HCT116 (cell line): ENCODE measurements at regions not wholly inside any gene's neighbourhood (a gene's known extent, or its start where the extent isn't known, plus 50 kb on each side); places are given as distances from the start of the nearest gene placed in this dataset.

Experiments used
- ATAC-seq: fragments of 200-7000 bp; cut with Tn5 transposase; 2 replicates; pipeline ENCODE4 v1.9.1; 2020; ENCODE audit warnings: mild to moderate bottlenecking, moderate library complexity
- BruUV-seq: library from RNA; stranded (reverse); fragments of 400-500 nt; replicated peaks from 2 replicates; lab custom pipeline; 2021; lab: Mats Ljungman, UMichigan
- CTCF ChIA-PET: fragments of 300-600 bp; sonication (Branson Sonifier 250); formaldehyde crosslinking; loops from one replicate; lab custom pipeline; 2021; ENCODE audit warnings: antibody characterized with exemption; lab: Charles Lee
- POLR2A ChIA-PET: fragments of 300-600, 350-600 bp; sonication (Branson Sonifier 250); formaldehyde crosslinking; loops from one replicate; lab custom pipeline; 2021; ENCODE audit warnings: antibody characterized with exemption; lab: Charles Lee
- RAD21 ChIA-PET, 2 experiments: fragments of 300-600 bp; sonication (Branson Sonifier 250); formaldehyde crosslinking; loops; one replicate each; lab custom pipeline; 2023; ENCODE audit warnings: low total read pairs in 2 of 2; ENCODE audit not compliant: uncharacterized antibody in 2 of 2, unreplicated experiment in 2 of 2, low non-redundant PET in 1 of 2; lab: Charles Lee
- DNase-seq: peaks from one replicate; pipeline ENCODE4 v3.0.0-alpha.2; 2010; ENCODE audit warnings: low read depth, low spot score
- H2AFZ ChIP-seq: fragments of 200-600 bp; shearing (Covaris generic), sonication (generic); 2 replicates; pipeline ENCODE4 v1.6.1; 2017; ENCODE audit warnings: low read depth, mixed run types, mixed read lengths, antibody characterized with exemption, low read length; ENCODE audit not compliant: poor library complexity, severe bottlenecking
- H3K27ac ChIP-seq: 2 replicates; pipeline ENCODE4 v1.5.1; 2012; ENCODE audit warnings: low read depth, low read length
- H3K27me3 ChIP-seq: fragments of 200-600 bp; sonication (generic); 2 replicates; pipeline ENCODE4 v1.6.1; 2016; ENCODE audit warnings: mixed run types, low read length, mixed read lengths; ENCODE audit not compliant: insufficient read depth
- H3K36me3 ChIP-seq, 2 experiments: fragments of 200-500 bp in 1 of 2; fragments of 200-600 bp in 1 of 2; sonication (Bioruptor generic) in 1 of 2; sonication (generic) in 1 of 2; 2 replicates each; pipeline versions ENCODE4 v1.5.1 to v1.6.1; 2014 to 2016; ENCODE audit warnings: low read length in 2 of 2, inconsistent platforms in 1 of 2, mixed read lengths in 1 of 2, mixed run types in 1 of 2; ENCODE audit not compliant: insufficient read depth in 2 of 2, control insufficient read depth in 1 of 2
- H3K4me1 ChIP-seq, 2 experiments: fragments of 200-600 bp in 1 of 2; sonication (generic) in 1 of 2; 2 replicates each; pipeline versions ENCODE4 v1.5.1 to v1.6.1; 2012 to 2017; ENCODE audit warnings: low read length in 2 of 2, inconsistent platforms in 1 of 2, mild to moderate bottlenecking in 1 of 2, mixed read lengths in 1 of 2, mixed run types in 1 of 2, moderate library complexity in 1 of 2; ENCODE audit not compliant: insufficient read depth in 2 of 2, control insufficient read depth in 1 of 2
- H3K4me2 ChIP-seq: fragments of 200-600 bp; sonication (generic); 2 replicates; pipeline ENCODE4 v1.6.1; 2017; ENCODE audit warnings: mixed run types, low read length, mixed read lengths
- H3K4me3 ChIP-seq, 2 experiments: fragments of 200-600 bp in 1 of 2; sonication (generic) in 1 of 2; replicated peaks in 1 of 2; 2 replicates each; pipeline ENCODE4 v1.5.1; 2011 to 2016; ENCODE audit warnings: low read length in 2 of 2, control low read depth in 1 of 2, low read depth in 1 of 2, mild to moderate bottlenecking in 1 of 2, mixed read lengths in 1 of 2, mixed run types in 1 of 2
- H3K79me2 ChIP-seq: fragments of 200-600 bp; sonication (generic); 2 replicates; pipeline ENCODE4 v1.6.1; 2017; ENCODE audit warnings: mild to moderate bottlenecking, mixed run types, low read length, moderate library complexity, mixed read lengths; ENCODE audit not compliant: insufficient read depth
- H3K9ac ChIP-seq: fragments of 200-600 bp; sonication (generic); 2 replicates; pipeline ENCODE4 v1.6.1; 2016; ENCODE audit warnings: low read length, mixed read lengths
- H3K9me2 ChIP-seq: fragments of 200-600 bp; sonication (generic), shearing (Covaris generic); 2 replicates; pipeline ENCODE4 v1.6.1; 2017; ENCODE audit warnings: mixed run types, mild to moderate bottlenecking, moderate library complexity; ENCODE audit not compliant: insufficient read depth
- H3K9me3 ChIP-seq, 2 experiments: fragments of 200-500 bp in 1 of 2; fragments of 200-600 bp in 1 of 2; sonication (Bioruptor generic) in 1 of 2; sonication (generic) in 1 of 2; 2 replicates each; pipeline ENCODE4 v1.6.1; 2014 to 2017; ENCODE audit warnings: low read length in 2 of 2, mixed read lengths in 2 of 2, inconsistent platforms in 1 of 2, low read depth in 1 of 2, mild to moderate bottlenecking in 1 of 2, mixed run types in 1 of 2, moderate library complexity in 1 of 2; ENCODE audit not compliant: control insufficient read depth in 1 of 2, insufficient read depth in 1 of 2
- H4K20me1 ChIP-seq: fragments of 200-600 bp; sonication (generic), shearing (Covaris generic); 2 replicates; pipeline ENCODE4 v1.6.1; 2017; ENCODE audit warnings: mixed run types, mild to moderate bottlenecking, moderate library complexity; ENCODE audit not compliant: insufficient read depth
- ATF3 ChIP-seq: IDR thresholded peaks from 2 replicates; pipeline ENCODE4 v1.6.1; 2012
- CBX3 ChIP-seq: IDR thresholded peaks from 2 replicates; pipeline ENCODE4 v1.6.1; 2012; ENCODE audit warnings: low read depth
- EGR1 ChIP-seq: IDR thresholded peaks from 2 replicates; pipeline ENCODE4 v1.6.1; 2012; ENCODE audit warnings: low read depth
- ELF1 ChIP-seq: IDR thresholded peaks from 2 replicates; pipeline ENCODE4 v1.6.1; 2012; ENCODE audit warnings: low read depth, borderline replicate concordance
- EZH2 ChIP-seq: fragments of 200-600 bp; sonication (generic); IDR thresholded peaks from 2 replicates; pipeline ENCODE4 v1.6.1; 2017; ENCODE audit warnings: antibody characterized with exemption, mixed run types
- EZH2phosphoT487 ChIP-seq: fragments of 200-600 bp; IDR thresholded peaks from 2 replicates; pipeline ENCODE4 v1.6.1; 2018; ENCODE audit warnings: antibody characterized with exemption, borderline replicate concordance
- FOSL1 ChIP-seq: IDR thresholded peaks from 2 replicates; pipeline ENCODE4 v1.6.1; 2012; ENCODE audit warnings: low read depth
- JUND ChIP-seq: IDR thresholded peaks from 2 replicates; pipeline ENCODE4 v1.6.1; 2012
- POLR2A ChIP-seq: IDR thresholded peaks from 2 replicates; pipeline ENCODE4 v1.7.0; 2011; ENCODE audit warnings: borderline replicate concordance; ENCODE audit not compliant: insufficient read depth, insufficient read length; ENCODE audit errors: extremely low read depth
- POLR2AphosphoS5 ChIP-seq: IDR thresholded peaks from 2 replicates; pipeline ENCODE4 v1.6.1; 2011; ENCODE audit warnings: mild to moderate bottlenecking, low read depth, low read length, moderate library complexity
- RAD21 ChIP-seq: IDR thresholded peaks from 2 replicates; pipeline ENCODE4 v1.6.1; 2012; ENCODE audit warnings: low read depth, mild to moderate bottlenecking
- REST ChIP-seq: IDR thresholded peaks from 2 replicates; pipeline ENCODE4 v1.6.1; 2012; ENCODE audit warnings: low read depth
- SP1 ChIP-seq: IDR thresholded peaks from 2 replicates; pipeline ENCODE4 v1.6.1; 2012; ENCODE audit warnings: low read depth
- SRF ChIP-seq: IDR thresholded peaks from 2 replicates; pipeline ENCODE4 v1.6.1; 2012; ENCODE audit warnings: low read depth
- YY1 ChIP-seq: IDR thresholded peaks from 2 replicates; pipeline ENCODE4 v1.6.1; 2011; ENCODE audit warnings: low read length, low read depth, moderate library complexity, mild to moderate bottlenecking; ENCODE audit not compliant: insufficient replicate concordance; ENCODE audit errors: extremely low read depth
- ZFX ChIP-seq: fragments of 450-650 bp; IDR thresholded peaks from 2 replicates; pipeline ENCODE4 v1.6.1; 2017
- ZNF274 ChIP-seq: fragments of 200-500 bp; sonication (Bioruptor generic); IDR thresholded peaks from 2 replicates; pipeline ENCODE4 v1.6.1; 2014; ENCODE audit warnings: mild to moderate bottlenecking, low read depth, low read length, inconsistent platforms
- intact Hi-C: fragments of 100-400 bp; cut with micrococcal nuclease; formaldehyde crosslinking; loops from 2 replicates; pipeline ENCODE4 v1.10.0; 2022
- TF ChIP-seq, protein P1 (sequence below): IDR thresholded peaks from 2 replicates; pipeline ENCODE4 v1.6.1; 2011; ENCODE audit warnings: mild to moderate bottlenecking, low read length, moderate library complexity; ENCODE audit not compliant: insufficient replicate concordance; ENCODE audit errors: extremely low read depth
- TF ChIP-seq, protein P2 (sequence below): IDR thresholded peaks from 2 replicates; pipeline ENCODE4 v1.6.1; 2012

DNA sequence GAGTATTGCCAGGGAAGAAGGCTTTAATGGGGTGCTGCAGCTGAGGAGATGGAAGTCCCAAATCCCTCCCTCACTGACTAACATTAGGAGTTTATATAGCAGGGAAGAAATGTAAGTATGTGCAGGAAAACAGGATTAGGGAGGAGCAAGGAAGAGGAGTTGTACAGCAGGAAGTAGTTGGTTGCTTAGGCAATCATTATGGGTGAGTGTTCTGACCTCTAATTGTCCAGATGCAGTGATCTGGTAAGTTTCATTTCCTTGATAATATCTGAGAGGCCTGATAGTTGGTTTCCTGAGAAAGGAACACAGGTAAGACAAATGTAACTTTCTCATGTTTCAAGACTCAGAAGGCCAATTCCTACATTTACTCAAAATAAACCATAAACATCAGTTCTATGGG, 331.9 kb upstream of the GULP1 start:
- H3K27ac ChIP-seq, result no peak overlapping the region
- TF ChIP-seq ELF1 (no peak), EGR1 (no peak), YY1 (no peak), JUND (no peak), POLR2A (no peak), POLR2AphosphoS5 (no peak), ATF3 (no peak), SRF (no peak), EZH2 (no peak), FOSL1 (no peak), CBX3 (no peak), RAD21 (no peak), ZFX (no peak), REST (no peak), ZNF274 (no peak), SP1 (no peak), EZH2phosphoT487 (no peak)
- TF ChIP-seq, protein P1, sequence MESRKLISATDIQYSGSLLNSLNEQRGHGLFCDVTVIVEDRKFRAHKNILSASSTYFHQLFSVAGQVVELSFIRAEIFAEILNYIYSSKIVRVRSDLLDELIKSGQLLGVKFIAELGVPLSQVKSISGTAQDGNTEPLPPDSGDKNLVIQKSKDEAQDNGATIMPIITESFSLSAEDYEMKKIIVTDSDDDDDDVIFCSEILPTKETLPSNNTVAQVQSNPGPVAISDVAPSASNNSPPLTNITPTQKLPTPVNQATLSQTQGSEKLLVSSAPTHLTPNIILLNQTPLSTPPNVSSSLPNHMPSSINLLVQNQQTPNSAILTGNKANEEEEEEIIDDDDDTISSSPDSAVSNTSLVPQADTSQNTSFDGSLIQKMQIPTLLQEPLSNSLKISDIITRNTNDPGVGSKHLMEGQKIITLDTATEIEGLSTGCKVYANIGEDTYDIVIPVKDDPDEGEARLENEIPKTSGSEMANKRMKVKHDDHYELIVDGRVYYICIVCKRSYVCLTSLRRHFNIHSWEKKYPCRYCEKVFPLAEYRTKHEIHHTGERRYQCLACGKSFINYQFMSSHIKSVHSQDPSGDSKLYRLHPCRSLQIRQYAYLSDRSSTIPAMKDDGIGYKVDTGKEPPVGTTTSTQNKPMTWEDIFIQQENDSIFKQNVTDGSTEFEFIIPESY, result no peak
- TF ChIP-seq, protein P2, sequence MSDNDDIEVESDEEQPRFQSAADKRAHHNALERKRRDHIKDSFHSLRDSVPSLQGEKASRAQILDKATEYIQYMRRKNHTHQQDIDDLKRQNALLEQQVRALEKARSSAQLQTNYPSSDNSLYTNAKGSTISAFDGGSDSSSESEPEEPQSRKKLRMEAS, result no peak
- H3K36me3 ChIP-seq, result no peaks in the 10 kb centered on the region
- no TSS peak for BruUV-seq
- ATAC-seq, result no peak
- no peaks in the 10 kb centered on the region for H4K20me1 ChIP-seq
- no peaks in the 10 kb centered on the region for H3K4me1 ChIP-seq
- no peak overlapping the region for H3K9ac ChIP-seq
- intact Hi-C loops, result no loop called here
- H3K9me3 ChIP-seq, result no peaks in the 10 kb centered on the region
- no peaks in the 10 kb centered on the region; the same call in 1 of the 2 replicates for H3K9me2 ChIP-seq
- ChIA-PET RAD21 (no interaction called here), CTCF (no interaction called here), POLR2A (no interaction called here)
- H3K27me3 ChIP-seq, result no peaks in the 10 kb centered on the region
- no peaks in the 10 kb centered on the region for H3K79me2 ChIP-seq
- no peak for DNase-seq
- no peak overlapping the region for H3K4me3 ChIP-seq
- no peak overlapping the region for H3K4me2 ChIP-seq
- no peak overlapping the region for H2AFZ ChIP-seq
